HCT116 (cell line): ENCODE measurements at regions not wholly inside any gene's neighbourhood (a gene's known extent, or its start where the extent isn't known, plus 50 kb on each side); places are given as distances from the start of the nearest gene placed in this dataset.

Experiments used
- ATAC-seq: fragments of 200-7000 bp; cut with Tn5 transposase; 2 replicates; pipeline ENCODE4 v1.9.1; 2020; ENCODE audit warnings: mild to moderate bottlenecking, moderate library complexity
- BruUV-seq: library from RNA; stranded (reverse); fragments of 400-500 nt; replicated peaks from 2 replicates; lab custom pipeline; 2021; lab: Mats Ljungman, UMichigan
- CTCF ChIA-PET: fragments of 300-600 bp; sonication (Branson Sonifier 250); formaldehyde crosslinking; loops from one replicate; lab custom pipeline; 2021; ENCODE audit warnings: antibody characterized with exemption; lab: Charles Lee
- POLR2A ChIA-PET: fragments of 300-600, 350-600 bp; sonication (Branson Sonifier 250); formaldehyde crosslinking; loops from one replicate; lab custom pipeline; 2021; ENCODE audit warnings: antibody characterized with exemption; lab: Charles Lee
- RAD21 ChIA-PET, 2 experiments: fragments of 300-600 bp; sonication (Branson Sonifier 250); formaldehyde crosslinking; loops; one replicate each; lab custom pipeline; 2023; ENCODE audit warnings: low total read pairs in 2 of 2; ENCODE audit not compliant: uncharacterized antibody in 2 of 2, unreplicated experiment in 2 of 2, low non-redundant PET in 1 of 2; lab: Charles Lee
- DNase-seq: peaks from one replicate; pipeline ENCODE4 v3.0.0-alpha.2; 2010; ENCODE audit warnings: low read depth, low spot score
- H2AFZ ChIP-seq: fragments of 200-600 bp; shearing (Covaris generic), sonication (generic); 2 replicates; pipeline ENCODE4 v1.6.1; 2017; ENCODE audit warnings: low read depth, mixed run types, mixed read lengths, antibody characterized with exemption, low read length; ENCODE audit not compliant: poor library complexity, severe bottlenecking
- H3K27ac ChIP-seq: 2 replicates; pipeline ENCODE4 v1.5.1; 2012; ENCODE audit warnings: low read depth, low read length
- H3K27me3 ChIP-seq: fragments of 200-600 bp; sonication (generic); 2 replicates; pipeline ENCODE4 v1.6.1; 2016; ENCODE audit warnings: mixed run types, low read length, mixed read lengths; ENCODE audit not compliant: insufficient read depth
- H3K36me3 ChIP-seq, 2 experiments: fragments of 200-500 bp in 1 of 2; fragments of 200-600 bp in 1 of 2; sonication (Bioruptor generic) in 1 of 2; sonication (generic) in 1 of 2; 2 replicates each; pipeline versions ENCODE4 v1.5.1 to v1.6.1; 2014 to 2016; ENCODE audit warnings: low read length in 2 of 2, inconsistent platforms in 1 of 2, mixed read lengths in 1 of 2, mixed run types in 1 of 2; ENCODE audit not compliant: insufficient read depth in 2 of 2, control insufficient read depth in 1 of 2
- H3K4me1 ChIP-seq, 2 experiments: fragments of 200-600 bp in 1 of 2; sonication (generic) in 1 of 2; 2 replicates each; pipeline versions ENCODE4 v1.5.1 to v1.6.1; 2012 to 2017; ENCODE audit warnings: low read length in 2 of 2, inconsistent platforms in 1 of 2, mild to moderate bottlenecking in 1 of 2, mixed read lengths in 1 of 2, mixed run types in 1 of 2, moderate library complexity in 1 of 2; ENCODE audit not compliant: insufficient read depth in 2 of 2, control insufficient read depth in 1 of 2
- H3K4me2 ChIP-seq: fragments of 200-600 bp; sonication (generic); 2 replicates; pipeline ENCODE4 v1.6.1; 2017; ENCODE audit warnings: mixed run types, low read length, mixed read lengths
- H3K4me3 ChIP-seq, 2 experiments: fragments of 200-600 bp in 1 of 2; sonication (generic) in 1 of 2; replicated peaks in 1 of 2; 2 replicates each; pipeline ENCODE4 v1.5.1; 2011 to 2016; ENCODE audit warnings: low read length in 2 of 2, control low read depth in 1 of 2, low read depth in 1 of 2, mild to moderate bottlenecking in 1 of 2, mixed read lengths in 1 of 2, mixed run types in 1 of 2
- H3K79me2 ChIP-seq: fragments of 200-600 bp; sonication (generic); 2 replicates; pipeline ENCODE4 v1.6.1; 2017; ENCODE audit warnings: mild to moderate bottlenecking, mixed run types, low read length, moderate library complexity, mixed read lengths; ENCODE audit not compliant: insufficient read depth
- H3K9ac ChIP-seq: fragments of 200-600 bp; sonication (generic); 2 replicates; pipeline ENCODE4 v1.6.1; 2016; ENCODE audit warnings: low read length, mixed read lengths
- H3K9me2 ChIP-seq: fragments of 200-600 bp; sonication (generic), shearing (Covaris generic); 2 replicates; pipeline ENCODE4 v1.6.1; 2017; ENCODE audit warnings: mixed run types, mild to moderate bottlenecking, moderate library complexity; ENCODE audit not compliant: insufficient read depth
- H3K9me3 ChIP-seq, 2 experiments: fragments of 200-500 bp in 1 of 2; fragments of 200-600 bp in 1 of 2; sonication (Bioruptor generic) in 1 of 2; sonication (generic) in 1 of 2; 2 replicates each; pipeline ENCODE4 v1.6.1; 2014 to 2017; ENCODE audit warnings: low read length in 2 of 2, mixed read lengths in 2 of 2, inconsistent platforms in 1 of 2, low read depth in 1 of 2, mild to moderate bottlenecking in 1 of 2, mixed run types in 1 of 2, moderate library complexity in 1 of 2; ENCODE audit not compliant: control insufficient read depth in 1 of 2, insufficient read depth in 1 of 2
- H4K20me1 ChIP-seq: fragments of 200-600 bp; sonication (generic), shearing (Covaris generic); 2 replicates; pipeline ENCODE4 v1.6.1; 2017; ENCODE audit warnings: mixed run types, mild to moderate bottlenecking, moderate library complexity; ENCODE audit not compliant: insufficient read depth
- POLR2A ChIP-seq: IDR thresholded peaks from 2 replicates; pipeline ENCODE4 v1.7.0; 2011; ENCODE audit warnings: borderline replicate concordance; ENCODE audit not compliant: insufficient read depth, insufficient read length; ENCODE audit errors: extremely low read depth
- SP1 ChIP-seq: IDR thresholded peaks from 2 replicates; pipeline ENCODE4 v1.6.1; 2012; ENCODE audit warnings: low read depth
- intact Hi-C: fragments of 100-400 bp; cut with micrococcal nuclease; formaldehyde crosslinking; loops from 2 replicates; pipeline ENCODE4 v1.10.0; 2022
- TF ChIP-seq, protein P1 (sequence below): IDR thresholded peaks from 2 replicates; pipeline ENCODE4 v1.6.1; 2012; ENCODE audit warnings: low read depth
- TF ChIP-seq, protein P2 (sequence below): IDR thresholded peaks from 2 replicates; pipeline ENCODE4 v1.6.1; 2011; ENCODE audit warnings: mild to moderate bottlenecking, low read length, moderate library complexity; ENCODE audit not compliant: insufficient replicate concordance; ENCODE audit errors: extremely low read depth

DNA sequence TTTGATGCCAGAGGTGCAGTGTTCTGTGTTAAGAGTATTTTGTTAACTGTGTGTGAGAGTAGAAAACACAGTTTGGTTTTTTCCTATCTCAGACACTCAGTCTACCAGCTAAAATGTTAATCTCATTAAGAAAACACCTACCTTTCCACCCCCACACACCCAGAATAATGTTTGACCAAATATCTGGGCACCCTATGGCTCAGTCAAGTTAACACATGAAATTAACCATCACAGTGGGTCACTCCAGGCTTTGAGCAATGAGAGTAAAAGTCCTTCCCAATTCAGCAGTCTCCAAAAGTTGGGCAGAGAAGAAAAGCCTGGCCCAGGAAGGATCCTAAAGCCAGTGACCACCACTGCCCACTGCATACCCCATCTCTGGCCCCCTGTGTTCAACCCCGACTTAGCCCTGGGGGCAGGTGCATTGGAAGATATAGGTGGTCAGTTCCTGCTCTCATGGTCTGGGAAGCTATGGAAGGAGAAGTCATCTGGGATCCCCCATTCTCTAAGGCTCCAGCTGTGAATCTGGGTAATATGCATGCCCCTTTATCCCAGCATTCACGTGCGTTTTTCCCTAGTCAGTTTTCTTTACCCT, 50.2 kb upstream of the CSF3R start:
- Histone ChIP-seq H3K27ac (no peak overlapping the region), H3K79me2 (no peaks in the 10 kb centered on the region), H3K9me3 (no peaks in the 10 kb centered on the region), H3K4me3 (no peak overlapping the region), H3K36me3 (no peaks in the 10 kb centered on the region), H2AFZ (no peak overlapping the region), H3K4me2 (no peak overlapping the region), H4K20me1 (no peaks in the 10 kb centered on the region), H3K9me2 (no peaks in the 10 kb centered on the region), H3K27me3 (peaks cover 12% of the 10 kb centered on the region; the same call in 1 of the 2 replicates), H3K4me1 (no peaks in the 10 kb centered on the region), H3K9ac (no peak overlapping the region)
- TF ChIP-seq, protein P1, sequence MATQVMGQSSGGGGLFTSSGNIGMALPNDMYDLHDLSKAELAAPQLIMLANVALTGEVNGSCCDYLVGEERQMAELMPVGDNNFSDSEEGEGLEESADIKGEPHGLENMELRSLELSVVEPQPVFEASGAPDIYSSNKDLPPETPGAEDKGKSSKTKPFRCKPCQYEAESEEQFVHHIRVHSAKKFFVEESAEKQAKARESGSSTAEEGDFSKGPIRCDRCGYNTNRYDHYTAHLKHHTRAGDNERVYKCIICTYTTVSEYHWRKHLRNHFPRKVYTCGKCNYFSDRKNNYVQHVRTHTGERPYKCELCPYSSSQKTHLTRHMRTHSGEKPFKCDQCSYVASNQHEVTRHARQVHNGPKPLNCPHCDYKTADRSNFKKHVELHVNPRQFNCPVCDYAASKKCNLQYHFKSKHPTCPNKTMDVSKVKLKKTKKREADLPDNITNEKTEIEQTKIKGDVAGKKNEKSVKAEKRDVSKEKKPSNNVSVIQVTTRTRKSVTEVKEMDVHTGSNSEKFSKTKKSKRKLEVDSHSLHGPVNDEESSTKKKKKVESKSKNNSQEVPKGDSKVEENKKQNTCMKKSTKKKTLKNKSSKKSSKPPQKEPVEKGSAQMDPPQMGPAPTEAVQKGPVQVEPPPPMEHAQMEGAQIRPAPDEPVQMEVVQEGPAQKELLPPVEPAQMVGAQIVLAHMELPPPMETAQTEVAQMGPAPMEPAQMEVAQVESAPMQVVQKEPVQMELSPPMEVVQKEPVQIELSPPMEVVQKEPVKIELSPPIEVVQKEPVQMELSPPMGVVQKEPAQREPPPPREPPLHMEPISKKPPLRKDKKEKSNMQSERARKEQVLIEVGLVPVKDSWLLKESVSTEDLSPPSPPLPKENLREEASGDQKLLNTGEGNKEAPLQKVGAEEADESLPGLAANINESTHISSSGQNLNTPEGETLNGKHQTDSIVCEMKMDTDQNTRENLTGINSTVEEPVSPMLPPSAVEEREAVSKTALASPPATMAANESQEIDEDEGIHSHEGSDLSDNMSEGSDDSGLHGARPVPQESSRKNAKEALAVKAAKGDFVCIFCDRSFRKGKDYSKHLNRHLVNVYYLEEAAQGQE: no peak
- TF ChIP-seq SP1 (no peak), POLR2A (no peak)
- TF ChIP-seq, protein P2, sequence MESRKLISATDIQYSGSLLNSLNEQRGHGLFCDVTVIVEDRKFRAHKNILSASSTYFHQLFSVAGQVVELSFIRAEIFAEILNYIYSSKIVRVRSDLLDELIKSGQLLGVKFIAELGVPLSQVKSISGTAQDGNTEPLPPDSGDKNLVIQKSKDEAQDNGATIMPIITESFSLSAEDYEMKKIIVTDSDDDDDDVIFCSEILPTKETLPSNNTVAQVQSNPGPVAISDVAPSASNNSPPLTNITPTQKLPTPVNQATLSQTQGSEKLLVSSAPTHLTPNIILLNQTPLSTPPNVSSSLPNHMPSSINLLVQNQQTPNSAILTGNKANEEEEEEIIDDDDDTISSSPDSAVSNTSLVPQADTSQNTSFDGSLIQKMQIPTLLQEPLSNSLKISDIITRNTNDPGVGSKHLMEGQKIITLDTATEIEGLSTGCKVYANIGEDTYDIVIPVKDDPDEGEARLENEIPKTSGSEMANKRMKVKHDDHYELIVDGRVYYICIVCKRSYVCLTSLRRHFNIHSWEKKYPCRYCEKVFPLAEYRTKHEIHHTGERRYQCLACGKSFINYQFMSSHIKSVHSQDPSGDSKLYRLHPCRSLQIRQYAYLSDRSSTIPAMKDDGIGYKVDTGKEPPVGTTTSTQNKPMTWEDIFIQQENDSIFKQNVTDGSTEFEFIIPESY: no peak
- DNase-seq: no peak
- intact Hi-C loops: no loop called here
- ChIA-PET CTCF (no interaction called here), POLR2A (interaction anchor here (0.6 kb wide), 1 partner anchor 24 kb away, joined by 3 read pairs; no protein-coding TSS in a partner anchor), RAD21 (no interaction called here)
- BruUV-seq: no TSS peak
- ATAC-seq: no peak
